GM12878 (cell line): ENCODE measurements at regions not wholly inside any gene's neighbourhood (a gene's known extent, or its start where the extent isn't known, plus 50 kb on each side); places are given as distances from the start of the nearest gene placed in this dataset.

Source experiments
- ATAC-seq: fragments of 200-7000 bp; cut with Tn5 transposase; 3 replicates; pipeline ENCODE4 v1.9.1; 2020; ENCODE audit warnings: mild to moderate bottlenecking, moderate library complexity
- BruUV-seq: library from RNA; stranded (reverse); fragments of 400-500 nt; replicated peaks from 2 replicates; lab custom pipeline; 2021; lab: Mats Ljungman, UMichigan
- CTCF ChIA-PET: fragments of 300-600 bp; sonication (Branson Sonifier 250); formaldehyde crosslinking; extraction: SDS; loops from one replicate; lab custom pipeline; 2021; ENCODE audit warnings: inconsistent platforms; lab: Yijun Ruan, JAX
- POLR2A ChIA-PET: fragments of 350-600 bp; formaldehyde crosslinking; extraction: SDS; loops from one replicate; lab custom pipeline; 2021; ENCODE audit warnings: inconsistent platforms; lab: Charles Lee
- RAD21 ChIA-PET: fragments of 300-600 bp; sonication (Branson Sonifier 250); formaldehyde crosslinking; loops from one replicate; lab custom pipeline; 2023; ENCODE audit warnings: antibody characterized with exemption; ENCODE audit not compliant: unreplicated experiment; lab: Charles Lee
- SMC1A ChIA-PET: fragments of 300-600 bp; sonication (Branson Sonifier 250); formaldehyde crosslinking; loops from one replicate; lab custom pipeline; 2023; ENCODE audit not compliant: unreplicated experiment, uncharacterized antibody; lab: Charles Lee
- DNase-seq: peaks from one replicate; pipeline ENCODE4 v3.0.0-alpha.2; 2011; ENCODE audit warnings: low read depth, low spot score
- FAIRE-seq: peaks from 3 replicates; lab custom pipeline; 2011; peaks lifted over from hg19 to GRCh38; lab: Jason Lieb, UNC
- H2AFZ ChIP-seq: 2 replicates; pipeline ENCODE4 v1.6.0; 2011; ENCODE audit warnings: low read depth, low read length, control low read depth; ENCODE audit not compliant: control insufficient read depth
- H3K27ac ChIP-seq: 2 replicates; pipeline ENCODE4 v1.5.1; 2011; ENCODE audit warnings: control low read depth; ENCODE audit not compliant: control insufficient read depth, insufficient read depth
- H3K27me3 ChIP-seq, 2 experiments: replicated peaks in 1 of 2; 2 replicates each; pipeline versions ENCODE4 v1.6.0 to v1.6.1; 2011; ENCODE audit warnings: low read length in 1 of 2; ENCODE audit not compliant: control insufficient read depth in 2 of 2, insufficient read depth in 2 of 2
- H3K36me3 ChIP-seq, 2 experiments: 2 replicates each; pipeline ENCODE4 v1.5.1; 2011; ENCODE audit warnings: low read length in 1 of 2; ENCODE audit not compliant: control insufficient read depth in 2 of 2, insufficient read depth in 2 of 2
- H3K4me1 ChIP-seq: 2 replicates; pipeline ENCODE4 v1.6.1; 2011; ENCODE audit warnings: mild to moderate bottlenecking, low read length, moderate library complexity, mixed read lengths; ENCODE audit not compliant: control insufficient read depth, insufficient read depth
- H3K4me2 ChIP-seq: 2 replicates; pipeline ENCODE4 v1.6.0; 2011; ENCODE audit warnings: control low read depth; ENCODE audit not compliant: control insufficient read depth, insufficient read depth
- H3K4me3 ChIP-seq: fragments of 200-600 bp; sonication (generic); 2 replicates; pipeline ENCODE4 v1.5.1; 2016
- H3K79me2 ChIP-seq: 2 replicates; pipeline ENCODE4 v1.6.0; 2011; ENCODE audit warnings: low read length; ENCODE audit not compliant: control insufficient read depth, insufficient read depth
- H3K9ac ChIP-seq: 2 replicates; pipeline ENCODE4 v1.8.0; 2011; ENCODE audit warnings: low read length, control low read depth, mixed read lengths; ENCODE audit not compliant: control insufficient read depth, insufficient read depth
- H3K9me3 ChIP-seq: replicated peaks from 3 replicates; pipeline ENCODE4 v1.5.1; 2011; ENCODE audit warnings: mild to moderate bottlenecking, low read length; ENCODE audit not compliant: control insufficient read depth, insufficient read depth
- H4K20me1 ChIP-seq: 2 replicates; pipeline ENCODE4 v1.6.0; 2011; ENCODE audit not compliant: control insufficient read depth, insufficient read depth
- BHLHE40 ChIP-seq, 2 experiments: fragments of 450-650 bp in 1 of 2; IDR thresholded peaks; 2 replicates each; pipeline ENCODE4 v1.6.1; 2011 to 2017; ENCODE audit warnings: low read depth in 2 of 2, borderline replicate concordance in 1 of 2, improper control_type of control experiment in 1 of 2, low read length in 1 of 2, mild to moderate bottlenecking in 1 of 2
- CBX3 ChIP-seq: fragments of 200-600 bp; sonication (generic); IDR thresholded peaks from 2 replicates; pipeline ENCODE4 v1.6.1; 2016; ENCODE audit warnings: low read depth, borderline replicate concordance
- CEBPB ChIP-seq, 2 experiments: fragments of 150-350 bp in 1 of 2; IDR thresholded peaks; 2 replicates each; pipeline ENCODE4 v1.6.1; 2012 to 2014; ENCODE audit warnings: low read depth in 2 of 2, low read length in 2 of 2, borderline replicate concordance in 1 of 2, inconsistent platforms in 1 of 2
- CHD1 ChIP-seq: IDR thresholded peaks from 2 replicates; pipeline ENCODE4 v1.6.1; 2012; ENCODE audit warnings: low read depth, low read length, improper control_type of control experiment
- HDAC2 ChIP-seq: fragments of 200-600 bp; sonication (generic); IDR thresholded peaks from 2 replicates; pipeline ENCODE4 v1.6.1; 2017
- LARP7 ChIP-seq: fragments of 450-650 bp; IDR thresholded peaks from 2 replicates; pipeline ENCODE4 v1.6.1; 2017; ENCODE audit warnings: mild to moderate bottlenecking
- POLR2AphosphoS5 ChIP-seq: IDR thresholded peaks from 2 replicates; pipeline ENCODE4 v1.6.1; 2011; ENCODE audit warnings: mild to moderate bottlenecking, low read length, inconsistent platforms
- SPI1 ChIP-seq: IDR thresholded peaks from 2 replicates; pipeline ENCODE4 v1.6.1; 2011; ENCODE audit warnings: low read depth, mild to moderate bottlenecking, low read length, moderate library complexity, borderline replicate concordance; ENCODE audit not compliant: insufficient read depth
- ZNF622 ChIP-seq: fragments of 450-650 bp; IDR thresholded peaks from 2 replicates; pipeline ENCODE4 v1.6.1; 2017; ENCODE audit warnings: mild to moderate bottlenecking, inconsistent platforms
- WGBS: methylation state at CpG from one replicate; pipeline ENCODE4 v1.1.6; 2016; ENCODE audit warnings: low lambda C conversion rate; ENCODE audit not compliant: insufficient replicate concordance, insufficient coverage; ENCODE audit errors: missing lambda C conversion rate; 5-methylcytosine and 5-hydroxymethylcytosine counted together
- in situ Hi-C: fragments of 300-500 bp; cut with MboI; formaldehyde crosslinking; loops from 9 replicates; pipeline ENCODE4 v1.14.3; 2018; ENCODE audit warnings: mixed read lengths
- intact Hi-C: fragments of 100-400 bp; cut with micrococcal nuclease; formaldehyde crosslinking; loops from one replicate; pipeline ENCODE4 v1.14.2; 2022; ENCODE audit not compliant: unreplicated experiment
- TF ChIP-seq, protein P1 (sequence below): fragments of 450-650 bp; IDR thresholded peaks from 2 replicates; pipeline ENCODE4 v1.6.1; 2018; ENCODE audit warnings: mild to moderate bottlenecking, low read depth, moderate library complexity; ENCODE audit not compliant: partially characterized antibody
- TF ChIP-seq, protein P2 (sequence below), 3 experiments: IDR thresholded peaks in 2 of 3; conservative IDR thresholded peaks in 1 of 3; 2 replicates each; pipeline ENCODE4 v1.5.1; 2011; ENCODE audit warnings: low read depth in 3 of 3, low read length in 3 of 3, mild to moderate bottlenecking in 3 of 3, control low read depth in 2 of 3, moderate library complexity in 2 of 3, inconsistent platforms in 1 of 3, mixed read lengths in 1 of 3; ENCODE audit not compliant: control insufficient read depth in 2 of 3, insufficient read depth in 1 of 3; ENCODE audit errors: extremely low read depth in 1 of 3
- TF ChIP-seq, protein P3 (sequence below): fragments of 450-650 bp; formaldehyde crosslinking; IDR thresholded peaks from 2 replicates; pipeline ENCODE4 v1.5.0; 2022; ENCODE audit warnings: mild to moderate bottlenecking, missing genetic modification characterization
- TF ChIP-seq, protein P4 (sequence below): IDR thresholded peaks from 2 replicates; pipeline ENCODE4 v1.6.1; 2012; ENCODE audit warnings: low read depth, low read length, improper control_type of control experiment
- TF ChIP-seq, protein P5 (sequence below): fragments of 450-650 bp; IDR thresholded peaks from 2 replicates; pipeline ENCODE4 v1.6.1; 2017; ENCODE audit warnings: mild to moderate bottlenecking, low read depth, inconsistent platforms; ENCODE audit not compliant: poor library complexity, severe bottlenecking

DNA sequence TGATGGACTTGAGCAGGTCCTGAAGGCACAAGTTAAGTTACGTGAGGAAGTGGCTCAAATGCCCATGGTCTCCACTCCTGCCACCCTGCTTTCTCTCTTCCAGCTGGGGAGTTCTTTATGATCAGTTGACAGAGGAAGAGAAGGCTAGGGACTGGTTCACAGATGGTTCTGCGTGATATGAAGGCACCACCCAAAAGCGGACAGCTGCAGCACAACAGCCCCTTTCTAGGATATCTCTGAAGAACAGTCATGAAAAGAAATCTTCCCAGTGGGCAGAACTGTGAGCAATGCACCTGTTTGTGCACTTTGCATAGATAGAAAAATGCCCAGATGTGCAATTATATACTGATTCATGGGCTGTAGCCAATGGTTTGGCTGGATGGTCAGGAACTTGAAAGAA lies 162.4 kb upstream of the FSCB start:
- no peaks in the 10 kb centered on the region for H3K36me3 ChIP-seq
- ChIA-PET SMC1A (interaction anchor here (0.7 kb wide), 1 partner anchor 63 kb away, joined by 3 read pairs; no protein-coding TSS in a partner anchor), CTCF (no interaction called here), RAD21 (no interaction called here), POLR2A (no interaction called here)
- FAIRE-seq = no peak
- no peak overlapping the region for H3K4me3 ChIP-seq
- no peak overlapping the region for H3K9ac ChIP-seq
- no peak for ATAC-seq
- no peaks in the 10 kb centered on the region for H3K4me1 ChIP-seq
- intact Hi-C loops (no loop called here), in situ Hi-C loops (no loop called here)
- WGBS = 38% methylated on average over 3 of the region's 3 CpGs
- no peak overlapping the region for H3K27ac ChIP-seq
- no peak overlapping the region for H2AFZ ChIP-seq
- H3K4me2 ChIP-seq = no peak overlapping the region
- no TSS peak for BruUV-seq
- DNase-seq = no peak
- H3K79me2 ChIP-seq = no peaks in the 10 kb centered on the region
- no peaks in the 10 kb centered on the region for H4K20me1 ChIP-seq
- no peaks in the 10 kb centered on the region for H3K27me3 ChIP-seq
- H3K9me3 ChIP-seq = no peaks in the 10 kb centered on the region
- TF ChIP-seq, protein P1, sequence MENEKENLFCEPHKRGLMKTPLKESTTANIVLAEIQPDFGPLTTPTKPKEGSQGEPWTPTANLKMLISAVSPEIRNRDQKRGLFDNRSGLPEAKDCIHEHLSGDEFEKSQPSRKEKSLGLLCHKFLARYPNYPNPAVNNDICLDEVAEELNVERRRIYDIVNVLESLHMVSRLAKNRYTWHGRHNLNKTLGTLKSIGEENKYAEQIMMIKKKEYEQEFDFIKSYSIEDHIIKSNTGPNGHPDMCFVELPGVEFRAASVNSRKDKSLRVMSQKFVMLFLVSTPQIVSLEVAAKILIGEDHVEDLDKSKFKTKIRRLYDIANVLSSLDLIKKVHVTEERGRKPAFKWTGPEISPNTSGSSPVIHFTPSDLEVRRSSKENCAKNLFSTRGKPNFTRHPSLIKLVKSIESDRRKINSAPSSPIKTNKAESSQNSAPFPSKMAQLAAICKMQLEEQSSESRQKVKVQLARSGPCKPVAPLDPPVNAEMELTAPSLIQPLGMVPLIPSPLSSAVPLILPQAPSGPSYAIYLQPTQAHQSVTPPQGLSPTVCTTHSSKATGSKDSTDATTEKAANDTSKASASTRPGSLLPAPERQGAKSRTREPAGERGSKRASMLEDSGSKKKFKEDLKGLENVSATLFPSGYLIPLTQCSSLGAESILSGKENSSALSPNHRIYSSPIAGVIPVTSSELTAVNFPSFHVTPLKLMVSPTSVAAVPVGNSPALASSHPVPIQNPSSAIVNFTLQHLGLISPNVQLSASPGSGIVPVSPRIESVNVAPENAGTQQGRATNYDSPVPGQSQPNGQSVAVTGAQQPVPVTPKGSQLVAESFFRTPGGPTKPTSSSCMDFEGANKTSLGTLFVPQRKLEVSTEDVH = no peak
- TF ChIP-seq CBX3 (no peak), POLR2AphosphoS5 (no peak), ZNF622 (no peak), HDAC2 (no peak), SPI1 (no peak), CHD1 (no peak), BHLHE40 (IDR thresholded peaks at IDR 0.05; ENCODE audit: borderline replicate concordance in 1 of 2, low read depth in 2 of 2, low read length in 1 of 2) (no peak), CEBPB (IDR thresholded peaks at IDR 0.05; ENCODE audit: borderline replicate concordance in 1 of 2, low read depth in 2 of 2, low read length in 2 of 2) (no peak), LARP7 (no peak)
- TF ChIP-seq, protein P2, sequence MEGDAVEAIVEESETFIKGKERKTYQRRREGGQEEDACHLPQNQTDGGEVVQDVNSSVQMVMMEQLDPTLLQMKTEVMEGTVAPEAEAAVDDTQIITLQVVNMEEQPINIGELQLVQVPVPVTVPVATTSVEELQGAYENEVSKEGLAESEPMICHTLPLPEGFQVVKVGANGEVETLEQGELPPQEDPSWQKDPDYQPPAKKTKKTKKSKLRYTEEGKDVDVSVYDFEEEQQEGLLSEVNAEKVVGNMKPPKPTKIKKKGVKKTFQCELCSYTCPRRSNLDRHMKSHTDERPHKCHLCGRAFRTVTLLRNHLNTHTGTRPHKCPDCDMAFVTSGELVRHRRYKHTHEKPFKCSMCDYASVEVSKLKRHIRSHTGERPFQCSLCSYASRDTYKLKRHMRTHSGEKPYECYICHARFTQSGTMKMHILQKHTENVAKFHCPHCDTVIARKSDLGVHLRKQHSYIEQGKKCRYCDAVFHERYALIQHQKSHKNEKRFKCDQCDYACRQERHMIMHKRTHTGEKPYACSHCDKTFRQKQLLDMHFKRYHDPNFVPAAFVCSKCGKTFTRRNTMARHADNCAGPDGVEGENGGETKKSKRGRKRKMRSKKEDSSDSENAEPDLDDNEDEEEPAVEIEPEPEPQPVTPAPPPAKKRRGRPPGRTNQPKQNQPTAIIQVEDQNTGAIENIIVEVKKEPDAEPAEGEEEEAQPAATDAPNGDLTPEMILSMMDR (IDR thresholded peaks at IDR 0.05 in 2 of 3, conservative IDR thresholded peaks at IDR 0.05 in 1 of 3; ENCODE audit: control insufficient read depth in 2 of 3, extremely low read depth in 1 of 3, insufficient read depth in 1 of 3, low read depth in 3 of 3, low read length in 3 of 3) = no peak
- TF ChIP-seq, protein P3, sequence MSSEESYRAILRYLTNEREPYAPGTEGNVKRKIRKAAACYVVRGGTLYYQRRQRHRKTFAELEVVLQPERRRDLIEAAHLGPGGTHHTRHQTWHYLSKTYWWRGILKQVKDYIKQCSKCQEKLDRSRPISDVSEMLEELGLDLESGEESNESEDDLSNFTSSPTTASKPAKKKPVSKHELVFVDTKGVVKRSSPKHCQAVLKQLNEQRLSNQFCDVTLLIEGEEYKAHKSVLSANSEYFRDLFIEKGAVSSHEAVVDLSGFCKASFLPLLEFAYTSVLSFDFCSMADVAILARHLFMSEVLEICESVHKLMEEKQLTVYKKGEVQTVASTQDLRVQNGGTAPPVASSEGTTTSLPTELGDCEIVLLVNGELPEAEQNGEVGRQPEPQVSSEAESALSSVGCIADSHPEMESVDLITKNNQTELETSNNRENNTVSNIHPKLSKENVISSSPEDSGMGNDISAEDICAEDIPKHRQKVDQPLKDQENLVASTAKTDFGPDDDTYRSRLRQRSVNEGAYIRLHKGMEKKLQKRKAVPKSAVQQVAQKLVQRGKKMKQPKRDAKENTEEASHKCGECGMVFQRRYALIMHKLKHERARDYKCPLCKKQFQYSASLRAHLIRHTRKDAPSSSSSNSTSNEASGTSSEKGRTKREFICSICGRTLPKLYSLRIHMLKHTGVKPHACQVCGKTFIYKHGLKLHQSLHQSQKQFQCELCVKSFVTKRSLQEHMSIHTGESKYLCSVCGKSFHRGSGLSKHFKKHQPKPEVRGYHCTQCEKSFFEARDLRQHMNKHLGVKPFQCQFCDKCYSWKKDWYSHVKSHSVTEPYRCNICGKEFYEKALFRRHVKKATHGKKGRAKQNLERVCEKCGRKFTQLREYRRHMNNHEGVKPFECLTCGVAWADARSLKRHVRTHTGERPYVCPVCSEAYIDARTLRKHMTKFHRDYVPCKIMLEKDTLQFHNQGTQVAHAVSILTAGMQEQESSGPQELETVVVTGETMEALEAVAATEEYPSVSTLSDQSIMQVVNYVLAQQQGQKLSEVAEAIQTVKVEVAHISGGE (CRISPR knock-in tag) = no peak
- TF ChIP-seq, protein P4, sequence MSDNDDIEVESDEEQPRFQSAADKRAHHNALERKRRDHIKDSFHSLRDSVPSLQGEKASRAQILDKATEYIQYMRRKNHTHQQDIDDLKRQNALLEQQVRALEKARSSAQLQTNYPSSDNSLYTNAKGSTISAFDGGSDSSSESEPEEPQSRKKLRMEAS = no peak
- TF ChIP-seq, protein P5, sequence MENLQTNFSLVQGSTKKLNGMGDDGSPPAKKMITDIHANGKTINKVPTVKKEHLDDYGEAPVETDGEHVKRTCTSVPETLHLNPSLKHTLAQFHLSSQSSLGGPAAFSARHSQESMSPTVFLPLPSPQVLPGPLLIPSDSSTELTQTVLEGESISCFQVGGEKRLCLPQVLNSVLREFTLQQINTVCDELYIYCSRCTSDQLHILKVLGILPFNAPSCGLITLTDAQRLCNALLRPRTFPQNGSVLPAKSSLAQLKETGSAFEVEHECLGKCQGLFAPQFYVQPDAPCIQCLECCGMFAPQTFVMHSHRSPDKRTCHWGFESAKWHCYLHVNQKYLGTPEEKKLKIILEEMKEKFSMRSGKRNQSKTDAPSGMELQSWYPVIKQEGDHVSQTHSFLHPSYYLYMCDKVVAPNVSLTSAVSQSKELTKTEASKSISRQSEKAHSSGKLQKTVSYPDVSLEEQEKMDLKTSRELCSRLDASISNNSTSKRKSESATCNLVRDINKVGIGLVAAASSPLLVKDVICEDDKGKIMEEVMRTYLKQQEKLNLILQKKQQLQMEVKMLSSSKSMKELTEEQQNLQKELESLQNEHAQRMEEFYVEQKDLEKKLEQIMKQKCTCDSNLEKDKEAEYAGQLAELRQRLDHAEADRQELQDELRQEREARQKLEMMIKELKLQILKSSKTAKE = no peak
